ENCODE measurements at regions not wholly inside any gene's neighbourhood (a gene's known extent, or its start where the extent isn't known, plus 50 kb on each side); places are given as distances from the start of the nearest gene placed in this dataset.

DNA sequence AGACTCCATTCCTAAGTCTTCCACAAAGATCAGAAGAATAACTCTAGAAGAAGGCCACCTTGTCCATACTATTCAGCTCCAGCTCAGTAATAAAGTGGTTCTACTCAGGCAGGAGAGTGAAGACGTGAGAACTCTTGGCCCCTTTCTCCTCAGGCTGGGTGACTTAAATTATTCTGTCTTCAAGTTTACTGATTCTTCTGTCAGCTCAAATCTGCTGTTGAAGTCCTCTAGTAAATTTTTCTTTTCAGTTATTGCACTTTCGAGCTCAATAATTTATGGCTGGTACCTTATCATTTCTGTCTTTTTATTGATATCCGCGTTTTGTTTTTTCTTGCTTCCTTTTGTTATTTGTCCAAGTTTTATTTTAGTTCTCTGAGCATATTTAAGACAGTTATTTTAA lies 922.3 kb upstream of the PCDH9 start:
- no peaks in the 10 kb centered on the region for H3K4me1 Mint-ChIP-seq (ENCODE audit: low read depth)
- no peak overlapping the region for H3K27ac Mint-ChIP-seq
- H3K36me3 Mint-ChIP-seq (ENCODE audit: low read depth) = no peaks in the 10 kb centered on the region
- H3K27me3 Mint-ChIP-seq (ENCODE audit: insufficient read depth) = no peaks in the 10 kb centered on the region
- intact Hi-C loops (cut with micrococcal nuclease) = no loop called here
- peaks cover 27% of the 10 kb centered on the region for H3K9me3 Mint-ChIP-seq
- DNase-seq (ENCODE audit: low spot score) = no peak
- H3K4me3 Mint-ChIP-seq = no peak overlapping the region

DNA sequence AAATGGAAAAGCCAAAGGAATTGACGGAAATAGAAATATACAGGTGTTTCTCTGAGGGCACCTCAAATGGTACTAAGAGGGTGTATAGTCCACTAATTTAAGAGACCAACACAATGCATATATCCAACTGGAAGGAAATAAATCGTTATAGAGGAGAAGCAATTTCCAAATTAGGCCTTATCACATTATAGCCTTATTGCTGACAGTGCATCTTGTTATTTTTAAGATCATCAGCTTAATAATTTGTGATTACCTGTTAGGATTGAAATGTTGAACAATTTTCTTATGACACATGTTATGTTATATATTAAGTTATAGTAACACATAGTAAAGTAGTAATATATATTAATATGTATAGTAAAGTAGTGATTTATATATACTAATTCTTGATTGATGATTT lies 915.7 kb upstream of the PCDH9 start:
- Mint-ChIP-seq H3K4me3 (no peak overlapping the region), H3K9me3 (peaks cover 19% of the 10 kb centered on the region), H3K4me1 (ENCODE audit: low read depth) (no peaks in the 10 kb centered on the region), H3K27ac (no peak overlapping the region), H3K27me3 (ENCODE audit: insufficient read depth) (no peaks in the 10 kb centered on the region), H3K36me3 (ENCODE audit: low read depth) (no peaks in the 10 kb centered on the region)
- intact Hi-C loops (cut with micrococcal nuclease) = no loop called here
- DNase-seq (ENCODE audit: low spot score) = no peak

DNA sequence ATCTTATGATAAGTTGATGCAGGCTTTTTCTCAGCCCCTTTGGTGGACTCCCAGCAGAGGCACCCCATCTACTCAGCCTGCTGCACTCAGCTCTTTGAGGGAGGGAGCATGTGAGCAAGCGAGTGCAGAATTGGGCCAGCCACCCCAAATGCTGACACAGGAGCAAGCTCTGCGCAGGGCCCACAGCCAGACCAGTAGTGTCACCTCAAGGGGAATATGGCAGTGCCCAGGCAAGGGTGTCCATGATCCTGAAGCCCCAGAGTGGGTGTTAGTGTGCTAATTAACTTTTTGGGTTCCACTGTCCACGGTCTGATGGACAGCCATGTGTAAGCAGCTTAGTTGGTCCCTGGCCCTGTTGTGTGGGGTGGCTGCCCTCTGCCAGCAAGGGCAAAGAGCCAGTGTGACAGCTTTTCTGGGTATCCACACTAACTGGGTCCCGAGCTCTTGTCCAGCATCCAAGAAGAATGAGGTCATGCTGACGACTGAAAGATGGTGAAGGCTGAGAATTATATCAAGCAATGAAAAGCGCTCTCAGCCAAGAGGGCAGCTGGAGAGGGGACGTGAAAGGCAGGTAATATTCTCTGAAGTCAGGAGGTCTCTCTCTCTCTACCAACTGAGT lies 898.3 kb upstream of the PCDH9 start:
- Mint-ChIP-seq H3K27me3 (ENCODE audit: insufficient read depth) (no peaks in the 10 kb centered on the region), H3K27ac (no peak overlapping the region), H3K36me3 (ENCODE audit: low read depth) (no peaks in the 10 kb centered on the region), H3K4me1 (ENCODE audit: low read depth) (no peaks in the 10 kb centered on the region), H3K9me3 (peaks cover 7% of the 10 kb centered on the region), H3K4me3 (no peak overlapping the region)
- intact Hi-C loops (cut with micrococcal nuclease) = no loop called here
- DNase-seq (ENCODE audit: low spot score) = no peak

DNA sequence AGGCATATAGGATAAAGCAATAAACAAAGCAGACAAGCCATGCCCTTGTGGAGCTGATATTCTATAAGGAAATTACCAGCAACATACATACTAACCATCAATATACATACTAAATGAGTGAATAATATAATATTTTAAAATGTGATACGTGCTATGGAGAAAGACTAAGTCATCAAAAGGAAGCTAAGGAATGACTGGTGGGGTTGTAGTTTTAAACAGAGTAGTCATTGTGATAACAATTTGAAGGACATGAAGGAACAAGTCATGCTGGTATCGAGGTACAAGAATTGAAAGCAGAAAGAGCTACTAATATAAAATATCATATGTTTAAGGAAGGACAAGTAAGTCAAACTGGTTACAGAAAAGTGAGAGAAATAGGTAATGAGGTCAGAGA lies 894.9 kb upstream of the PCDH9 start:
- Mint-ChIP-seq H3K27ac (no peak overlapping the region), H3K4me1 (ENCODE audit: low read depth) (no peaks in the 10 kb centered on the region), H3K36me3 (ENCODE audit: low read depth) (no peaks in the 10 kb centered on the region), H3K4me3 (no peak overlapping the region), H3K27me3 (ENCODE audit: insufficient read depth) (no peaks in the 10 kb centered on the region), H3K9me3 (peaks cover 5% of the 10 kb centered on the region)
- intact Hi-C loops (cut with micrococcal nuclease) = no loop called here
- DNase-seq (ENCODE audit: low spot score) = no peak

DNA sequence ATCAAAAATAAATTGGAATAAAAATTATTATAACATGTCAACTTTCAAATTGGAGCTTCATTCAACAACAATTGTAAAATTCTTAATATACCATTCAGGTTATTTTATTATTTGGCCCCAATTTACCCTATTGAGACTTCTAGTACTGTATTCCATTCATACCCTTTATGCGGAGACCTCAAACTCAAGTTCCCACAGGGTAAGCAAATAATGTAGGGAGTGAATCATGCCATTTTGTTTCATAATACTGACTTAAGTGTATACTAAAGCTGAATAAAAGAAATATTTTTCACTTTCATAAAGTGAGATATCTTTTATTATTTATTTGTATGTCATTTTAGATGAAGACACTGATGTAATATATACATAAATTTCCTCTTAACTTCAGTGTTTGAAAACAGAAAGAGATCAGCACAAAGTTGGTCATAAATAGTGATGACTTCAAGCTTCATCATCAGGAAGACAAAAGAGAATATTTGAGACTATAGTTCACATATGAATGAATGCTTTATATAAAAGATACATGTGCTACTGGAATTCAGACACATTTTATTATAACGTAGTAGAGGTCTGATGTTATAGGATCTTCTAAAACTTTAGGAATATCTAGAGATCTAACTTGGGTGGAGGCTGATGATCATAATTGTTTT lies 894.4 kb upstream of the PCDH9 start:
- Mint-ChIP-seq H3K4me1 (ENCODE audit: low read depth) (no peaks in the 10 kb centered on the region), H3K27me3 (ENCODE audit: insufficient read depth) (no peaks in the 10 kb centered on the region), H3K4me3 (no peak overlapping the region), H3K36me3 (ENCODE audit: low read depth) (no peaks in the 10 kb centered on the region), H3K9me3 (peaks cover 5% of the 10 kb centered on the region), H3K27ac (no peak overlapping the region)
- no peak for DNase-seq (ENCODE audit: low spot score)
- intact Hi-C loops (cut with micrococcal nuclease) = no loop called here

DNA sequence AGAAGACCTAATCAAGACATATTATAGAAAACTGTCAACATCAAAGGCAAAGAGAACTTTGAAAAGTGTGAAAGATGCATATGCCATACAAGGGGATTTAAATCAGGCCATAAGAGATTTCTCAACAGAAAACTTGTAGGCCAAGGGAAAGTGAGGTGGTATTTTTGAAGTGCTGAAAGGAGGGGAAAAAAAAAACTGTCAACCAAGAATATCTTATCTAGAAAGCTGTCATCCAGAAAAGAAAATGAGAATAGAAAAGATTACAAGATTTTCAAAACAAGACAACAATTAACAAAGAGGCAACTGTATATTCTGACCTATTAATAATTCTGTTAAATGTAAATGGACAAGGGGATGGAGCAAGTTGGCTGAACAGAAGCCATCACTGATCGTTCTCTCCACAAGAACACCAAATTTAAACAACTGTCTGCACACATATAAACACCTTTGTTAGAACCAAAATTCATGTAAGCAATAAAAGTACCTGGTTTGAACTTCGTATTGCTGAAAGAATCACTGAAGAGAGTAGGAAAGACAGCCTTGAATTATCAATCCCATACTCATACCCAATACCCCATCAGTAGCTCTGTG lies 880.1 kb upstream of the PCDH9 start:
- H3K4me1 Mint-ChIP-seq (ENCODE audit: low read depth) = no peaks in the 10 kb centered on the region
- no peaks in the 10 kb centered on the region for H3K36me3 Mint-ChIP-seq (ENCODE audit: low read depth)
- no peaks in the 10 kb centered on the region for H3K27me3 Mint-ChIP-seq (ENCODE audit: insufficient read depth)
- H3K27ac Mint-ChIP-seq = no peak overlapping the region
- intact Hi-C loops (cut with micrococcal nuclease) = no loop called here
- peaks cover 35% of the 10 kb centered on the region for H3K9me3 Mint-ChIP-seq
- DNase-seq (ENCODE audit: low spot score) = no peak
- no peak overlapping the region for H3K4me3 Mint-ChIP-seq

DNA sequence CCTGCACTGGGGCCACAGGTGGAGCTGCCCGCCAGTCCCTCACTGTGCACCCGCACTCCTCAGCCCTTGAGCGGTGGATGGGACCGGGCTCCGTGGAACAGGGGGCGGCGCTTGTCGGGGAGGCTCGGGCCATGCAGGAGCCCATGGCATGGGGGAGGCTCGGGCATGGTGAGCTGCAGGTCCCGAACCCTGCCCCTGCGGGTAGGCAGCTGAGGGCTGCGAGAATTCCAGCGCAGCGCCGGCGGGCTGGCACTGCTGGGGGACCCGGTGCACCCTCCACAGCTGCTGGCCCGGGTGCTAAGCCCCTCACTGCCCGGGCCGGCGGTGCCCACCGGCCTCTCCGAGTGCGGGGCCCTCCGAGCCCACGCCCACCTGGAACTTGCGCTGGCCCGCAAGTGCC lies 877.5 kb upstream of the PCDH9 start:
- H3K36me3 Mint-ChIP-seq (ENCODE audit: low read depth) = no peaks in the 10 kb centered on the region
- no peaks in the 10 kb centered on the region for H3K27me3 Mint-ChIP-seq (ENCODE audit: insufficient read depth)

DNA sequence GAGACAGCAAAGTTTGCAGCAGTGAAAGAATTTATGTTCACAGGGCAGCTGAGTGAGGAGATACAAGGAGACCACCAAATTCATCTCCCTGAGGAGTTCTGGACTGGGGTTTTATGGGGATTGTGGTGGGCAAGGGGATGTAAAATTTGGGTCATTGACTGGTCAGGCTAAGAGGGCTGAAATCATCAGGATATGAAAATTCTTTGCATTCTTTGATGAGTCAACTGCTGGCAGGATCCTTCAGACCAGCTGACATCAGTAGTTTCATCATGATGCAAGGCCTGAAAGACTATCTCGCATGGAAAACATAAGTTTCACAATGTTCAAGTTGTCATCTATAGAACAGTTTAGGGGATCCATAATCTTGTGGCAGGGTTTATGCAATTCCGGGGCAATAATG lies 869.5 kb upstream of the PCDH9 start:
- peaks cover 29% of the 10 kb centered on the region for H3K9me3 Mint-ChIP-seq
- no peaks in the 10 kb centered on the region for H3K27me3 Mint-ChIP-seq (ENCODE audit: insufficient read depth)
- no peaks in the 10 kb centered on the region for H3K36me3 Mint-ChIP-seq (ENCODE audit: low read depth)
- no peak overlapping the region for H3K4me3 Mint-ChIP-seq
- no peaks in the 10 kb centered on the region for H3K4me1 Mint-ChIP-seq (ENCODE audit: low read depth)
- no peak for DNase-seq (ENCODE audit: low spot score)
- intact Hi-C loops (cut with micrococcal nuclease) = no loop called here
- H3K27ac Mint-ChIP-seq = no peak overlapping the region

More for the DNA sequence above, 877.5 kb upstream of the PCDH9 start:
- no peak for DNase-seq (ENCODE audit: low spot score)
- Mint-ChIP-seq H3K9me3 (peaks cover 30% of the 10 kb centered on the region), H3K27ac (no peak overlapping the region), H3K4me1 (ENCODE audit: low read depth) (no peaks in the 10 kb centered on the region), H3K4me3 (no peak overlapping the region)
- intact Hi-C loops (cut with micrococcal nuclease) = no loop called here

DNA sequence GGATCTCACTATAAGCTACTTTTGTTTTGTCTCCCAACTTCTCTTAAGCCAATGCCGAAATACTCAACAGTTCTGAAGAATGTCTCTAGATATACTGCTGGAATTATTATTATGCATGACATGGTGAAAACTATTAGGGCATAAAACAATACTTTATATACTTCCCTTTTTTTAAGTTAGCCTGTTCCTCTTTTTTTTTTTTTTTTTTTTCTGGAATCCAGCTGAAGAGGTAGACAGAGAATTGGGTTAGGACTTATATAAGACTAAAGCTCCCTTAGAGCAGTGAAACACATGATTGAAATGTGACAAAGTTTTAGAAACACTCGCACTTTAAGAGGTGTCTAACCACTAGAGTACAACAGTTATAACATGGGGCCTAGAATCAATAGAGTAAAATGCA lies 850.9 kb upstream of the PCDH9 start:
- H3K4me3 Mint-ChIP-seq = no peak overlapping the region
- no peak for DNase-seq (ENCODE audit: low spot score)
- no peaks in the 10 kb centered on the region for H3K9me3 Mint-ChIP-seq
- no peaks in the 10 kb centered on the region for H3K4me1 Mint-ChIP-seq (ENCODE audit: low read depth)
- H3K27ac Mint-ChIP-seq = no peak overlapping the region
- intact Hi-C loops (cut with micrococcal nuclease) = no loop called here
- no peaks in the 10 kb centered on the region for H3K27me3 Mint-ChIP-seq (ENCODE audit: insufficient read depth)
- H3K36me3 Mint-ChIP-seq (ENCODE audit: low read depth) = no peaks in the 10 kb centered on the region

DNA sequence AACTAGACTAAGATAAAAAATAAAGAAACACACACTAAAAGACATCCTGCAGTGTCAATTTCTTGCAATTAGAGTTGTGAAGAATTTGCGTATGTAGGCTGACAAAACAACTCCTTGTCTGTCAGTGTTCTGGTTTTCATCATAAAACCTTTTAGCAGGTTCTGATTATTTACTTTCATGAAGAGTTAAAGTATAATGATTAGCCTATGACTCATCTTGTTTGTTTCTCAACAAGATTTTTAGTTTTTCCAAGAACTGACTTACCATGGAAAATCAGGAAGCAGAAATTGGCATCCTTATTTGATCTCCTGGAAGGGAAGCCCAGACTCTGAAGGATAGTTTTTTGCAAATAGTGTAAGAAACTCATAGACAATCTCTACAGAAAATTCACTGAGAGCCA lies 848.7 kb upstream of the PCDH9 start:
- no peaks in the 10 kb centered on the region for H3K9me3 Mint-ChIP-seq
- no peaks in the 10 kb centered on the region for H3K4me1 Mint-ChIP-seq (ENCODE audit: low read depth)
- DNase-seq (ENCODE audit: low spot score) = no peak
- H3K27ac Mint-ChIP-seq = no peak overlapping the region
- intact Hi-C loops (cut with micrococcal nuclease) = no loop called here
- no peak overlapping the region for H3K4me3 Mint-ChIP-seq
- H3K36me3 Mint-ChIP-seq (ENCODE audit: low read depth) = no peaks in the 10 kb centered on the region
- H3K27me3 Mint-ChIP-seq (ENCODE audit: insufficient read depth) = no peaks in the 10 kb centered on the region

DNA sequence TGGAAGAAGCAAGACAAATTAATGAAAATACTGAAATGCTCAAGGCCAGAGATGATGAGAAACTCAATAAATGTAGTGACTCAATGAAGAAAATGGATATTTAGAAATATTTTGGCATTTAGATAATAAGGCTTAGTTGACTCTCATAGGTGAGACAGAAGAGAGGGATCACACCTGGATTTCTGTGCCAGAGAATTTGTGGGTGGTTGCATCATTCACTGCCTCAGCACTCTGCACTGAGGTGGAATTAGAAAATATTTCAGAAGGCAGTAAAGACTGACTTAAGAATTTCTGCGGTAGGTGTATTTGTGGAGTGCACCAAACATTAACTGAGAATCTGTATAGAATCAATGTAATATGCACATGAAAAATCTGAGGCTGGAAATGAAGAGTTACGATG lies 848.3 kb upstream of the PCDH9 start:
- Mint-ChIP-seq H3K27me3 (ENCODE audit: insufficient read depth) (no peaks in the 10 kb centered on the region), H3K4me1 (ENCODE audit: low read depth) (no peaks in the 10 kb centered on the region), H3K9me3 (peaks cover 2% of the 10 kb centered on the region), H3K4me3 (no peak overlapping the region), H3K36me3 (ENCODE audit: low read depth) (no peaks in the 10 kb centered on the region), H3K27ac (no peak overlapping the region)
- no peak for DNase-seq (ENCODE audit: low spot score)
- intact Hi-C loops (cut with micrococcal nuclease) = no loop called here

DNA sequence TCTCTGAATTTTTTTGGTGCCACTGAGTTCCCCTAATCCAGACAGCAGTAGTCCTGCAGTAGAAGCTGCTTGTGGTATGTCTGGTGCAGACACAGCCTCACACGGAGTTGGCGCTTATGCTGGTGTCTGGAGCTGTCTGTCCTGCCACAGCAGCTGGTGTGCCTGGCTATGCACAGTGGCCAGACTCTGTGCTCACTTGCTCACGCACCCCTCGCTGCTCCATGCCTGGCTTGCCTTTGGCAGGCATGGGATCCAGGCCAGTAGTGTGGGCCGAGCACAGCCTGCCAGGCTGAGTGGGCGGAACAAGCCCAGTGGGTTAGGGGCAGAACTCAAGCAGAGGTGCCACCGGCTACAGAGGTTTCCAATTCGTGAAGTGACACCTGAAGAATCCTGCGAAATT lies 845.9 kb upstream of the PCDH9 start:
- Mint-ChIP-seq H3K36me3 (ENCODE audit: low read depth) (no peaks in the 10 kb centered on the region), H3K9me3 (peaks cover 4% of the 10 kb centered on the region), H3K27ac (no peak overlapping the region), H3K4me3 (no peak overlapping the region), H3K27me3 (ENCODE audit: insufficient read depth) (no peaks in the 10 kb centered on the region), H3K4me1 (ENCODE audit: low read depth) (no peaks in the 10 kb centered on the region)
- intact Hi-C loops (cut with micrococcal nuclease) = no loop called here
- no peak for DNase-seq (ENCODE audit: low spot score)

DNA sequence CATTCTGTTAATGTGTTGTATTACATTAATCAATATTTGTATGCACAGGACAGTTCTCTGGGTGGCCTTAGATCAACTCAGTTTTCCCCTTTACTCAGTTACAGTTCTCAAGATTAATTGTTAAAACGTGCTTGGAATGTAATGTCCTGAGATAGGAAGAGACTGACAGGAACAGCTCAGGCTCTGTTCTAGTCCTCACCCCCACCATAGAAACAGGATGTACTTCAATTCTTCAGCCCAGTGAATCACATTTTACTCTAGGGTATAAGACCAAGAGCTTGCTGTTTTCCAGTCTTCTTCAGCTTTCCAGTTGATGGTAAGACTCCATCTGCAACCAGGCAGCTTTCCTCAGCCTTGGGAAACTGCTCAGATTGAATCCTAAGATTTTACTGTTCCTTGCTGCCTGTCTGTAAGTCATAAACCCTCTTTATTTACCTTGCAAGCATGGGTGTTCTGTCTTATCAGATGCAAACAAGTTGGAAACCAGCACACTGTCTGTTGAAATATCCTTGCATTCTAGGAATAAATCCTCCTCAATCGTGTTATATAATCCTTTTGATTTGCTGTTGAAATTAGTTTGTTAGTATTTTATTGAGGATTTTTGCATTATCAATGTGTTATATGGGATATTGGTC lies 836.9 kb upstream of the PCDH9 start:
- Mint-ChIP-seq H3K27ac (no peak overlapping the region), H3K27me3 (ENCODE audit: insufficient read depth) (no peaks in the 10 kb centered on the region), H3K36me3 (ENCODE audit: low read depth) (no peaks in the 10 kb centered on the region), H3K4me3 (no peak overlapping the region), H3K4me1 (ENCODE audit: low read depth) (no peaks in the 10 kb centered on the region), H3K9me3 (peaks cover 5% of the 10 kb centered on the region)
- intact Hi-C loops (cut with micrococcal nuclease) = no loop called here
- DNase-seq (ENCODE audit: low spot score) = no peak

All from activated T-helper 1 cell treated with anti-CD3 and anti-CD28 coated beads, Interleukin-12 subunit alpha, Interleukin-12 subunit beta, Interleukin-2, Interleukin-4 antibody, amounts not matched to agents 30 ng/mL and 10 ng/mL and 1 ng/mL, durations not matched to agents 14 hours and 24 hours and 36 hours (primary cell).